H1 (cell line): ENCODE measurements at regions not wholly inside any gene's neighbourhood (a gene's known extent, or its start where the extent isn't known, plus 50 kb on each side); places are given as distances from the start of the nearest gene placed in this dataset.

Experiments used
- CBX8 ChIP-seq: fragments of 300-800, 300-1000 bp; sonication (generic); IDR thresholded peaks from 2 replicates; pipeline ENCODE4 v1.7.1; 2016; ENCODE audit warnings: low read depth, low read length, borderline replicate concordance
- E2F6 ChIP-seq: IDR thresholded peaks from 2 replicates; pipeline ENCODE4 v1.6.1; 2012; ENCODE audit warnings: inconsistent platforms
- FOSL1 ChIP-seq: IDR thresholded peaks from 2 replicates; pipeline ENCODE4 v1.6.1; 2011; ENCODE audit warnings: mild to moderate bottlenecking, low read depth, low read length, moderate library complexity; ENCODE audit not compliant: insufficient read depth
- HDAC2 ChIP-seq, 2 experiments: fragments of 300-600 bp in 1 of 2; sonication (generic) in 1 of 2; IDR thresholded peaks; 2 replicates each; pipeline ENCODE4 v1.6.1; 2011 to 2012; ENCODE audit warnings: low read depth in 2 of 2, low read length in 2 of 2, mild to moderate bottlenecking in 2 of 2, moderate library complexity in 2 of 2, borderline replicate concordance in 1 of 2, inconsistent platforms in 1 of 2
- PHF8 ChIP-seq: fragments of 200-600 bp; sonication (generic); conservative IDR thresholded peaks from 2 replicates; pipeline ENCODE4 v1.7.1; 2012; ENCODE audit warnings: low read depth, mild to moderate bottlenecking, inconsistent platforms, low read length, moderate library complexity
- POLR2AphosphoS5 ChIP-seq: IDR thresholded peaks from 2 replicates; pipeline ENCODE4 v1.6.1; 2011; ENCODE audit warnings: low read depth, low read length
- RNF2 ChIP-seq: fragments of 200-900, 300-1000 bp; sonication (generic); IDR thresholded peaks from 2 replicates; pipeline ENCODE4 v1.7.1; 2016; ENCODE audit warnings: borderline replicate concordance, low read depth, mild to moderate bottlenecking, antibody characterized with exemption, low read length; ENCODE audit not compliant: poor library complexity, severe bottlenecking; ENCODE audit errors: missing control alignments
- TF ChIP-seq, protein P1 (sequence below): IDR thresholded peaks from 2 replicates; pipeline ENCODE4 v1.6.1; 2012; ENCODE audit warnings: inconsistent platforms

GRCh38 chr10:113450046-113450804, 102.6 kb upstream of the HABP2 start (continued):
- TF ChIP-seq RNF2 (no peak), PHF8 (no peak), HDAC2 (IDR thresholded peaks at IDR 0.05; ENCODE audit: borderline replicate concordance in 1 of 2, low read depth in 2 of 2, low read length in 2 of 2) (no peak), CBX8 (no peak), E2F6 (no peak), POLR2AphosphoS5 (no peak), FOSL1 (no peak)
- TF ChIP-seq, protein P1, sequence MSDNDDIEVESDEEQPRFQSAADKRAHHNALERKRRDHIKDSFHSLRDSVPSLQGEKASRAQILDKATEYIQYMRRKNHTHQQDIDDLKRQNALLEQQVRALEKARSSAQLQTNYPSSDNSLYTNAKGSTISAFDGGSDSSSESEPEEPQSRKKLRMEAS, result no peak
